ENCODE measurements at regions not wholly inside any gene's neighbourhood (a gene's known extent, or its start where the extent isn't known, plus 50 kb on each side); places are given as distances from the start of the nearest gene placed in this dataset.

- no peak for ATAC-seq
- intact Hi-C loops (cut with DNase I; ENCODE audit: low total_unique reads) = no loop called here
- no peaks in the 10 kb centered on the region for H3K36me3 ChIP-seq
- H3K4me3 ChIP-seq = no peak overlapping the region
- in situ Hi-C loops (cut with MboI; ENCODE audit: low sequenced_read_pairs in 4 of 4) = loop anchor here in 1 of 4 donors (25.0 kb wide), 1 partner anchor 819 kb away; no protein-coding TSS in a partner anchor
- no peaks in the 10 kb centered on the region for H3K4me1 ChIP-seq
- no peak for TF ChIP-seq POLR2A (IDR thresholded peaks at IDR 0.05)
- TF ChIP-seq CTCF (IDR thresholded peaks at IDR 0.05 in 4 of 5, conservative IDR thresholded peaks at IDR 0.05 in 1 of 5) = no peak
- no peaks in the 10 kb centered on the region for H3K27me3 ChIP-seq
- no peaks in the 10 kb centered on the region for H3K9me3 ChIP-seq
- no peak for DNase-seq
- H3K27ac ChIP-seq = no peak overlapping the region
Measured at GRCh38 chr3:137930976-137931375, 79.0 kb upstream of the CLDN18 start.

- Histone ChIP-seq H3K9me3 (no peaks in the 10 kb centered on the region), H3K27ac (no peak overlapping the region), H3K27me3 (no peaks in the 10 kb centered on the region), H3K36me3 (no peaks in the 10 kb centered on the region), H3K4me3 (no peak overlapping the region), H3K4me1 (no peaks in the 10 kb centered on the region)
- in situ Hi-C loops (cut with MboI; ENCODE audit: low sequenced_read_pairs in 4 of 4) (loop anchor here in 1 of 4 donors (25.0 kb wide), 1 partner anchor 827 kb away; no protein-coding TSS in a partner anchor), intact Hi-C loops (cut with DNase I; ENCODE audit: low total_unique reads) (no loop called here)
- DNase-seq (no peak), ATAC-seq (no peak)
- TF ChIP-seq POLR2A (IDR thresholded peaks at IDR 0.05) (no peak), CTCF (IDR thresholded peaks at IDR 0.05 in 4 of 5, conservative IDR thresholded peaks at IDR 0.05 in 1 of 5) (no peak)
Measured at GRCh38 chr3:137938876-137939275, 71.1 kb upstream of the CLDN18 start.

GRCh38 chr3:137944593-137944992 is 65.4 kb upstream of the CLDN18 start:
- no peaks in the 10 kb centered on the region for H3K9me3 ChIP-seq
- no peaks in the 10 kb centered on the region for H3K36me3 ChIP-seq
- H3K27me3 ChIP-seq = no peaks in the 10 kb centered on the region
- no peak for DNase-seq
- no peak for ATAC-seq
- in situ Hi-C loops (cut with MboI; ENCODE audit: low sequenced_read_pairs in 4 of 4) (loop anchor here in 1 of 4 donors (25.0 kb wide), 1 partner anchor 832 kb away; no protein-coding TSS in a partner anchor), intact Hi-C loops (cut with DNase I; ENCODE audit: low total_unique reads) (no loop called here)
- TF ChIP-seq CTCF (IDR thresholded peaks at IDR 0.05 in 4 of 5, conservative IDR thresholded peaks at IDR 0.05 in 1 of 5) = no peak
- TF ChIP-seq POLR2A (IDR thresholded peaks at IDR 0.05) = no peak
- no peaks in the 10 kb centered on the region for H3K4me1 ChIP-seq
- H3K27ac ChIP-seq = no peak overlapping the region
- H3K4me3 ChIP-seq = no peak overlapping the region

GRCh38 chr3:137946356-137946973 is 63.5 kb upstream of the CLDN18 start:
- H3K4me3 ChIP-seq = no peak overlapping the region
- TF ChIP-seq POLR2A (IDR thresholded peaks at IDR 0.05) (no peak), CTCF (IDR thresholded peaks at IDR 0.05 in 4 of 5, conservative IDR thresholded peaks at IDR 0.05 in 1 of 5) (peak in 4 of 5 experiments; percentile 9 to 51 (median 32))
- intact Hi-C loops (cut with DNase I; ENCODE audit: low total_unique reads) (loop anchor here (2.0 to 5.0 kb wide), 2 partner anchors 842 to 914 kb away; no protein-coding TSS in a partner anchor), in situ Hi-C loops (cut with MboI; ENCODE audit: low sequenced_read_pairs in 4 of 4) (loop anchor here in 1 of 4 donors (25.0 kb wide), 1 partner anchor 834 kb away; no protein-coding TSS in a partner anchor)
- ATAC-seq (no peak), DNase-seq (peak in 1 of 2 donors; percentile 13)
- no peak overlapping the region for H3K27ac ChIP-seq
- H3K27me3 ChIP-seq = no peaks in the 10 kb centered on the region
- no peaks in the 10 kb centered on the region for H3K36me3 ChIP-seq
- H3K4me1 ChIP-seq = no peaks in the 10 kb centered on the region
- no peaks in the 10 kb centered on the region for H3K9me3 ChIP-seq

Measured in gastrocnemius medialis (tissue), 4 donors.